ENCODE measurements at regions not wholly inside any gene's neighbourhood (a gene's known extent, or its start where the extent isn't known, plus 50 kb on each side); places are given as distances from the start of the nearest gene placed in this dataset.

GRCh38 chr2:151186011-151186410 is 75.7 kb downstream of the RBM43 start:
- no peaks in the 10 kb centered on the region for H3K4me1 ChIP-seq
- 91 to 95% methylated on average over 15 of the region's 15 CpGs for WGBS, 2 donors
- H3K9me3 ChIP-seq: no peaks in the 10 kb centered on the region
- intact Hi-C loops (cut with DNase I): no loop called here
- DNase-seq (no peak), FAIRE-seq (no peak), ATAC-seq (no peak)
- no peaks in the 10 kb centered on the region for H3K36me3 ChIP-seq
- H3K4me3 ChIP-seq: no peak overlapping the region
- no peak overlapping the region for H3K27ac ChIP-seq
- TF ChIP-seq CTCF (IDR thresholded peaks at IDR 0.05): no peak
- H3K27me3 ChIP-seq: no peaks in the 10 kb centered on the region

GRCh38 chr2:151182899-151183809 is 78.5 kb downstream of the RBM43 start:
- H3K27ac ChIP-seq: no peak overlapping the region
- no peaks in the 10 kb centered on the region for H3K36me3 ChIP-seq
- no peaks in the 10 kb centered on the region for H3K27me3 ChIP-seq
- 40 to 43% methylated on average over 7 of the region's 7 CpGs for WGBS, 2 donors
- intact Hi-C loops (cut with DNase I): no loop called here
- TF ChIP-seq CTCF (IDR thresholded peaks at IDR 0.05): no peak
- FAIRE-seq (no peak), ATAC-seq (no peak), DNase-seq (no peak)
- H3K4me3 ChIP-seq: no peak overlapping the region
- H3K9me3 ChIP-seq: no peaks in the 10 kb centered on the region
- no peaks in the 10 kb centered on the region for H3K4me1 ChIP-seq

GRCh38 chr2:151182396-151182795 is 79.3 kb downstream of the RBM43 start:
- no peak for FAIRE-seq
- DNase-seq: no peak
- H3K4me1 ChIP-seq: no peaks in the 10 kb centered on the region
- intact Hi-C loops (cut with DNase I): no loop called here
- H3K4me3 ChIP-seq: no peak overlapping the region
- H3K9me3 ChIP-seq: no peaks in the 10 kb centered on the region
- no peaks in the 10 kb centered on the region for H3K27me3 ChIP-seq
- H3K27ac ChIP-seq: no peak overlapping the region
- no peak for ATAC-seq
- TF ChIP-seq CTCF (IDR thresholded peaks at IDR 0.05): no peak
- H3K36me3 ChIP-seq: no peaks in the 10 kb centered on the region
- WGBS, 2 donors: 66 to 82% methylated on average over 3 of the region's 3 CpGs

GRCh38 chr2:151181524-151181923 is 80.1 kb downstream of the RBM43 start:
- TF ChIP-seq CTCF (IDR thresholded peaks at IDR 0.05): no peak
- H3K4me3 ChIP-seq: no peak overlapping the region
- intact Hi-C loops (cut with DNase I): no loop called here
- no peak for FAIRE-seq
- 55 to 62% methylated on average over 6 of the region's 6 CpGs for WGBS, 2 donors
- H3K9me3 ChIP-seq: no peaks in the 10 kb centered on the region
- no peak overlapping the region for H3K27ac ChIP-seq
- DNase-seq: no peak
- H3K4me1 ChIP-seq: no peaks in the 10 kb centered on the region
- H3K27me3 ChIP-seq: no peaks in the 10 kb centered on the region
- H3K36me3 ChIP-seq: no peaks in the 10 kb centered on the region
- ATAC-seq: no peak

GRCh38 chr2:151180123-151180522 is 81.5 kb downstream of the RBM43 start:
- Histone ChIP-seq H3K9me3 (no peaks in the 10 kb centered on the region), H3K36me3 (no peaks in the 10 kb centered on the region), H3K27ac (no peak overlapping the region), H3K4me1 (no peaks in the 10 kb centered on the region), H3K4me3 (no peak overlapping the region), H3K27me3 (no peaks in the 10 kb centered on the region)
- intact Hi-C loops (cut with DNase I): no loop called here
- FAIRE-seq (no peak), ATAC-seq (no peak), DNase-seq (no peak)
- no peak for TF ChIP-seq CTCF (IDR thresholded peaks at IDR 0.05)
- 54 to 75% methylated on average over 3 of the region's 3 CpGs for WGBS, 2 donors
